ENCODE measurements at regions not wholly inside any gene's neighbourhood (a gene's known extent, or its start where the extent isn't known, plus 50 kb on each side); places are given as distances from the start of the nearest gene placed in this dataset.
"Not testable (repeated sequence)": the region's sequence is repeated elsewhere in the genome, so short reads cannot be mapped to it uniquely, and the experiment has no call there.

GRCh38 chr14:71426001-71426400 is 506.2 kb upstream of the RGS6 start:
- no peak for DNase-seq (ENCODE audit: low read depth)
- no peak overlapping the region for H3K4me3 ChIP-seq (ENCODE audit: control insufficient read depth, low read depth, low read length)
- TF ChIP-seq CTCF (conservative IDR thresholded peaks at IDR 0.05; ENCODE audit: control insufficient read depth, insufficient read depth, low read depth, low read length): no peak

GRCh38 chr14:71429902-71430301 is 502.3 kb upstream of the RGS6 start:
- DNase-seq (ENCODE audit: low read depth): no peak
- TF ChIP-seq CTCF (conservative IDR thresholded peaks at IDR 0.05; ENCODE audit: control insufficient read depth, insufficient read depth, low read depth, low read length): no peak
- H3K4me3 ChIP-seq (ENCODE audit: control insufficient read depth, low read depth, low read length): no peak overlapping the region

GRCh38 chr14:71430321-71430677 is 501.9 kb upstream of the RGS6 start:
- H3K4me3 ChIP-seq (ENCODE audit: control insufficient read depth, low read depth, low read length): no peak overlapping the region
- no peak for DNase-seq (ENCODE audit: low read depth)
- no peak for TF ChIP-seq CTCF (conservative IDR thresholded peaks at IDR 0.05; ENCODE audit: control insufficient read depth, insufficient read depth, low read depth, low read length)

- no peak for TF ChIP-seq CTCF (conservative IDR thresholded peaks at IDR 0.05; ENCODE audit: control insufficient read depth, insufficient read depth, low read depth, low read length)
- no peak overlapping the region for H3K4me3 ChIP-seq (ENCODE audit: control insufficient read depth, low read depth, low read length)
- no peak for DNase-seq (ENCODE audit: low read depth)
These were observed 501.4 kb upstream of the RGS6 start for GRCh38 chr14:71430678-71431376.

- TF ChIP-seq CTCF (conservative IDR thresholded peaks at IDR 0.05; ENCODE audit: control insufficient read depth, insufficient read depth, low read depth, low read length): no peak
- DNase-seq (ENCODE audit: low read depth): no peak
- no peak overlapping the region for H3K4me3 ChIP-seq (ENCODE audit: control insufficient read depth, low read depth, low read length)
These were observed 499.7 kb upstream of the RGS6 start for GRCh38 chr14:71432334-71433110.

- no peak overlapping the region for H3K4me3 ChIP-seq (ENCODE audit: control insufficient read depth, low read depth, low read length)
- no peak for DNase-seq (ENCODE audit: low read depth)
- no peak for TF ChIP-seq CTCF (conservative IDR thresholded peaks at IDR 0.05; ENCODE audit: control insufficient read depth, insufficient read depth, low read depth, low read length)
These were observed 498.9 kb upstream of the RGS6 start for GRCh38 chr14:71433303-71433702.

- DNase-seq (ENCODE audit: low read depth); H3K4me3 ChIP-seq (ENCODE audit: control insufficient read depth, low read depth, low read length): not testable (repeated sequence)
These were observed 496.6 kb upstream of the RGS6 start for GRCh38 chr14:71435641-71436040.

Data from fibroblast of mammary gland (primary cell).